ENCODE measurements at regions not wholly inside any gene's neighbourhood (a gene's known extent, or its start where the extent isn't known, plus 50 kb on each side); places are given as distances from the start of the nearest gene placed in this dataset.

GRCh38 chrX:7447801-7448499 lies 300.0 kb upstream of the PUDP start:
- H3K4me3 ChIP-seq (ENCODE audit: low read depth, low read length) = no peak overlapping the region
- no peak for TF ChIP-seq CTCF (IDR thresholded peaks at IDR 0.05; ENCODE audit: borderline replicate concordance, insufficient read depth, low read depth, low read length)

GRCh38 chrX:7446815-7447214 lies 298.9 kb upstream of the PUDP start:
- H3K4me3 ChIP-seq (ENCODE audit: low read depth, low read length) = no peak overlapping the region

GRCh38 chrX:7444967-7445366 lies 297.0 kb upstream of the PUDP start:
- H3K4me3 ChIP-seq (ENCODE audit: low read depth, low read length) = no peak overlapping the region
- TF ChIP-seq CTCF (IDR thresholded peaks at IDR 0.05; ENCODE audit: borderline replicate concordance, insufficient read depth, low read depth, low read length) = no peak

More at GRCh38 chrX:7446815-7447214, 298.9 kb upstream of the PUDP start:
- no peak for TF ChIP-seq CTCF (IDR thresholded peaks at IDR 0.05; ENCODE audit: borderline replicate concordance, insufficient read depth, low read depth, low read length)

GRCh38 chrX:7441586-7441985 lies 293.6 kb upstream of the PUDP start:
- no peak for TF ChIP-seq CTCF (IDR thresholded peaks at IDR 0.05; ENCODE audit: borderline replicate concordance, insufficient read depth, low read depth, low read length)
- no peak overlapping the region for H3K4me3 ChIP-seq (ENCODE audit: low read depth, low read length)

- no peak overlapping the region for H3K4me3 ChIP-seq (ENCODE audit: low read depth, low read length)
- no peak for TF ChIP-seq CTCF (IDR thresholded peaks at IDR 0.05; ENCODE audit: borderline replicate concordance, insufficient read depth, low read depth, low read length)
These were observed 287.9 kb upstream of the PUDP start for GRCh38 chrX:7435822-7436221.

GRCh38 chrX:7432901-7433300 lies 284.9 kb upstream of the PUDP start:
- H3K4me3 ChIP-seq (ENCODE audit: low read depth, low read length) = no peak overlapping the region
- TF ChIP-seq CTCF (IDR thresholded peaks at IDR 0.05; ENCODE audit: borderline replicate concordance, insufficient read depth, low read depth, low read length) = no peak

GRCh38 chrX:7420717-7421116 lies 272.8 kb upstream of the PUDP start:
- H3K4me3 ChIP-seq (ENCODE audit: low read depth, low read length) = no peak overlapping the region
- TF ChIP-seq CTCF (IDR thresholded peaks at IDR 0.05; ENCODE audit: borderline replicate concordance, insufficient read depth, low read depth, low read length) = no peak

Measured in GM12875 (cell line).